GM12874 (cell line): ENCODE measurements at regions not wholly inside any gene's neighbourhood (a gene's known extent, or its start where the extent isn't known, plus 50 kb on each side); places are given as distances from the start of the nearest gene placed in this dataset.

Experiments
- CTCF ChIP-seq: IDR thresholded peaks from 2 replicates; pipeline ENCODE4 v1.5.1; 2011; ENCODE audit warnings: low read depth, mild to moderate bottlenecking, control low read depth, low read length, moderate library complexity; ENCODE audit not compliant: insufficient read depth

DNA sequence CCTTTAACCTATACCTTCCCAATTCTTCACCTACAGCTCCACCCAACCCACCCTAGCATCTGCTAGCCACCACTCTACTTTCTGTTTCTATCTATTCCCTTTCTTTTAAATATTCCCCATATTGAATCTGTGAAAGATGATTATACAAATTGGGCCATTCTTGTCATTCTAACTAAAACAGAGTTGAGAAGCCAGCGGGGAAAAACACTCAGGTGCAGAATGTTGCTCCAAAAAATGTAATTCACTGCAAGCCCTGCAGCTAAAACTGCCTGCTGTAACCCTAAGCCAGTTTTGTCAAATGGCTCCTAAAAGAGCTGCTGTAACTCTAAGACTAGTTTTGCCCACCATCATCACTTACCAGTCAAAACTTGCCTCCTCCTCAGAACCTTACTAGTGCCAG, 1468.6 kb upstream of the MIR17HG start:
- no peak for TF ChIP-seq CTCF

- no peak for TF ChIP-seq CTCF
Measured at GRCh38 chr13:89880201-89880600, 1467.3 kb upstream of the MIR17HG start.

GRCh38 chr13:89883893-89884448, 1463.5 kb upstream of the MIR17HG start:
- no peak for TF ChIP-seq CTCF

- no peak for TF ChIP-seq CTCF
Measured at GRCh38 chr13:89890806-89891205, 1456.7 kb upstream of the MIR17HG start.

DNA sequence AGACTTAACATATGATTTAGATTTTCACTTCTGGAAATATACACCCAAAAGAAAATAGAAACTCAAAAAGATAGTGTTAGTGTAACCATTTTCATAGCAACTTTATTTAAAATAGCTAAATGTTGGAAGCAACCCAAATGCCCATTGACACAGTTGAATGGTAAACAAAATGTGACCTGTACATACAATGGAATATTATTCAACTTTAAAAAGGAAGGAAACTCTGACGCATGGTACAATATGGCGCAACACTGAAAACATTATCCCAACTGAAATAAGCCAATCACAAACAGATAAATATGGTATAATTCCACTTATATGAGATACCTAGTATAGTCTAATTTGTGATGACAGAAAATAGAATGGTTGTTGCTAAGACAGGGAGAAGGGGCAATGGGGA, 1456.1 kb upstream of the MIR17HG start:
- no peak for TF ChIP-seq CTCF

DNA sequence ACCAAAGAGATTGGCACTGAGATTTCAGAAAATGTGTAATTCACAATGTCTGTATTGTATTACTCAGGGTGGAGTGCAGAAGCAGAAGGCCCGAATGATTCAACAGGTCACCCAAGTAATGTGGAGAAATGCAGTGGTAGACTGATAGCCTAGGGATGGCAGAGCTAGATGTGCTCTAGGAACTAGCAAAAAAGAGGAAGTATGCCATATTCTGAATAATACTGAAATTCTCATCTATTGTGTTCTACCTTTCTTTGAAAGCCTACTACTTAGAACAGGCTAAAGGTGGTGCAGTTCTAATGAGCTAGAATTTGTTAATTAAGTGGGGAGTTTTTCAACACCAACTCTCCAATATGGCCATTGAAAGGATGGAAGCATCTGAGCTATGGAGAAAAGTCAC, 1449.8 kb upstream of the MIR17HG start:
- no peak for TF ChIP-seq CTCF

GRCh38 chr13:89899302-89900103, 1448.0 kb upstream of the MIR17HG start:
- no peak for TF ChIP-seq CTCF
